ENCODE measurements at regions not wholly inside any gene's neighbourhood (a gene's known extent, or its start where the extent isn't known, plus 50 kb on each side); places are given as distances from the start of the nearest gene placed in this dataset.
"Not testable (repeated sequence)": the region's sequence is repeated elsewhere in the genome, so short reads cannot be mapped to it uniquely, and the experiment has no call there.

DNA sequence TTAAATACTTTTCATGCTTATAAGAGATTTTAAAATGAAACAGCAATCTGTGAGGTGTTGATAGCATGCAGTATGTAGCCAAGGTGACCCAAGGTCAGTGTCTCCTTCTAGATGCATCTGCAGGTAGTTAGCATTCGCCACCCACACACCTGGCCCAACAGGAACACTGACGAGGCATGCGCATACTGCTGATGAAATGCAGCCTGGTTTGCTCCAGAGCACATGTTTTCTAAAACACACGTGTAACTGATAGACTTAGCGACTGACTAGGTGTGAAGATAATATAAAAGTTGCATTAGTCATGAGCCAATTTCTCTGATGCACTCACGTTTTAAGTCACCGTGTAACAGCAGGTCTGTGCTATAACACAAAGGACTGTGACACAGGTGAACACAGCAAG, 77.1 kb upstream of the RPS6KA2 start:
- DNase-seq (ENCODE audit: low read depth) = no peak
- TF ChIP-seq, protein P1, sequence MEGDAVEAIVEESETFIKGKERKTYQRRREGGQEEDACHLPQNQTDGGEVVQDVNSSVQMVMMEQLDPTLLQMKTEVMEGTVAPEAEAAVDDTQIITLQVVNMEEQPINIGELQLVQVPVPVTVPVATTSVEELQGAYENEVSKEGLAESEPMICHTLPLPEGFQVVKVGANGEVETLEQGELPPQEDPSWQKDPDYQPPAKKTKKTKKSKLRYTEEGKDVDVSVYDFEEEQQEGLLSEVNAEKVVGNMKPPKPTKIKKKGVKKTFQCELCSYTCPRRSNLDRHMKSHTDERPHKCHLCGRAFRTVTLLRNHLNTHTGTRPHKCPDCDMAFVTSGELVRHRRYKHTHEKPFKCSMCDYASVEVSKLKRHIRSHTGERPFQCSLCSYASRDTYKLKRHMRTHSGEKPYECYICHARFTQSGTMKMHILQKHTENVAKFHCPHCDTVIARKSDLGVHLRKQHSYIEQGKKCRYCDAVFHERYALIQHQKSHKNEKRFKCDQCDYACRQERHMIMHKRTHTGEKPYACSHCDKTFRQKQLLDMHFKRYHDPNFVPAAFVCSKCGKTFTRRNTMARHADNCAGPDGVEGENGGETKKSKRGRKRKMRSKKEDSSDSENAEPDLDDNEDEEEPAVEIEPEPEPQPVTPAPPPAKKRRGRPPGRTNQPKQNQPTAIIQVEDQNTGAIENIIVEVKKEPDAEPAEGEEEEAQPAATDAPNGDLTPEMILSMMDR (conservative IDR thresholded peaks at IDR 0.05; ENCODE audit: low read depth, low read length) = no peak
- H3K4me3 ChIP-seq (ENCODE audit: low read depth, low read length) = no peak overlapping the region

DNA sequence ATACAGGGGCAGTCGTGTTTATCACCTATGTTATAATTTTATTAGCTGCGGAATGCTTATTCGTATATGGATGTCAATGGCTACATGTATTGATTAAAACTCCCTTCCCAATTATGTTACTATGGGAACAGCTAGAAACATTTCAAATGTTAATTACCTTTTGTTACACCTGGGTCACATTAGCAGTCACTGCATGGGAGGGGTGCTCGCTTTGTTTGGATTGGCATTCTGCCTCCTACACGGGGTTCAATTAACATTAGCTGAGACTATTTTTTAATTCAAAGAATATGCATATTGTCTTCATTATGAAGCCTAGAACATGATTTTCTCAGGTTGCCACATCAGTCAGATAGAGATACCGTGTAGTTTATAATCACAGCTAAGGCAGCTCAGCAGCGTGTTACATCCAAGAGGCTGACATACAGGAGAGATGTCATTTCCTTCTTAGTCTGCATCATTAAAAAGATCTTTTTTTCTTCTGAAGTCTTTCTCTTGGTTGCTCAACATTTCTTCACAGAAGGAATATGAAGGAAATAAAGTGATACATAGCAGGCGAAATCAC, 76.2 kb upstream of the RPS6KA2 start:
- H3K4me3 ChIP-seq (ENCODE audit: low read depth, low read length) = no peak overlapping the region
- TF ChIP-seq, protein P1 (conservative IDR thresholded peaks at IDR 0.05; ENCODE audit: low read depth, low read length) = no peak
- DNase-seq (ENCODE audit: low read depth) = no peak

DNA sequence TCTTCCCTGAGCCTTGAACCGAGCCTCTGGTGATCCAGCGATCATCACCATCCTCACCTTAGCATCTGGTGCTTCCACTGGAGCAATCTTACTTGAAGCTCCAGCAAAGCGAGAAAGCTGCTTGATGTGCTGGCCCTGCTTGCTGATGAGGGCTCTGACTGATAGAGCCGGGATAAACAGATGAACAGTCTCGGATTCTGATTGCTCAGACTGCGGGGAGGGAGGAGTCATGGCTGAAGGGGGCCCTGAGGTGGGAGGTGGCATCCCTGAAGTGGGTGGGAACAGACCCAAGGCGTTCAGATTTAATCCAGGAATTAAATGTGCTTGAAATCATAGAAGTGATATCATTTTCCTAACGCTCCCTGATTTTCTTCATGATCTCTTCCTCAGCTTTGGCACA, 74.4 kb upstream of the RPS6KA2 start:
- not testable (repeated sequence) for H3K4me3 ChIP-seq (ENCODE audit: low read depth, low read length); DNase-seq (ENCODE audit: low read depth)

GRCh38 chr6:166700871-166701270, 73.8 kb upstream of the RPS6KA2 start:
- H3K4me3 ChIP-seq (ENCODE audit: low read depth, low read length); DNase-seq (ENCODE audit: low read depth): not testable (repeated sequence)

GRCh38 chr6:166697113-166697512, 70.1 kb upstream of the RPS6KA2 start:
- TF ChIP-seq, protein P1 (conservative IDR thresholded peaks at IDR 0.05; ENCODE audit: low read depth, low read length) = no peak
- DNase-seq (ENCODE audit: low read depth) = no peak
- no peak overlapping the region for H3K4me3 ChIP-seq (ENCODE audit: low read depth, low read length)

DNA sequence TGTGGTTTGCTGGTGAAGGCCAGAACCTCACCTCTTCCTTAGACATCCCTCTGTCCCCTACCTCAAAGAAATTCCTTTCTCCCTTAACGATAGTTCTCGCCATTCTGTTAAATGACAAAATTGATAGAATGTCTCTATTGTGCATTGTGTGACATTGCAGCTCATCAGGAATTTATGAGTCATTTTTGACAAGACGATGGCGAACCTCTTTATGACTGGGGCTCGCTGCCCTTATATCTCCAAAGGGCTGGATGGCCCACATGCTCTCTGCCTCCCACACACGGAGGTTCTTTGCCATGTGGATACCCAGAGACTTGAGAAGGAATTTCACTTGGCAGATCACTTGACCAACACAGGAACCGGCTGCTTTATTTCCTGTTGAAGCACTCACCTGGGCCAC, 66.8 kb upstream of the RPS6KA2 start:
- TF ChIP-seq, protein P1 (conservative IDR thresholded peaks at IDR 0.05; ENCODE audit: low read depth, low read length) = no peak
- H3K4me3 ChIP-seq (ENCODE audit: low read depth, low read length) = no peak overlapping the region
- DNase-seq (ENCODE audit: low read depth) = no peak

GRCh38 chr6:166692723-166693302, 65.8 kb upstream of the RPS6KA2 start:
- no peak overlapping the region for H3K4me3 ChIP-seq (ENCODE audit: low read depth, low read length)
- TF ChIP-seq, protein P1 (conservative IDR thresholded peaks at IDR 0.05; ENCODE audit: low read depth, low read length) = no peak
- DNase-seq (ENCODE audit: low read depth) = no peak

DNA sequence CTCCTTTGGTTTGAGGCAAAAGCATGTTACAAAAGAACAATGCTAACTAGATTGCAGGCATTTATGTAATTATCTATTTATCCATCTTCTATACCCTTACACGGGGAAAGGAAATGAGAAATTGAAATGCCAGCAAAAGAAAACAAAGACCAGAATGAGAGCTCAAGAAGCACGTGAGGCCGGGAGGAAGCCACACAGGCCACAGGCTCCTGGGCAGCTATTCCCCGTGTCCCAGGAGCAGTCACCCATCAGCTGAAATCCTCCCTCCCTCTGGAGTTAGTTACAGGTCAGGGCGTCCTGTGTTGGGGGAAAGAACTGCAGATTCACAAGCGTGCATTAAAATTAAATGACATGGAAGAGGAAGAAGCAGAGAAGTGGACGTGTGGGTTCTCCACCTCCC, 64.7 kb upstream of the RPS6KA2 start:
- no peak for DNase-seq (ENCODE audit: low read depth)
- TF ChIP-seq, protein P1 (conservative IDR thresholded peaks at IDR 0.05; ENCODE audit: low read depth, low read length) = no peak

More for the DNA sequence above, 64.7 kb upstream of the RPS6KA2 start:
- no peak overlapping the region for H3K4me3 ChIP-seq (ENCODE audit: low read depth, low read length)
